Skeletal muscle tissue (tissue), 3 donors: ENCODE measurements at regions not wholly inside any gene's neighbourhood (a gene's known extent, or its start where the extent isn't known, plus 50 kb on each side); places are given as distances from the start of the nearest gene placed in this dataset.

Source experiments
- H3K27ac ChIP-seq: one replicate; pipeline ENCODE4 v1.7.0; 2013; ENCODE audit warnings: mild to moderate bottlenecking, low read depth, low read length, inconsistent platforms
- H3K27me3 ChIP-seq, 3 donors: one replicate each; pipeline ENCODE4 v1.7.0; 2013; ENCODE audit warnings: low read length in 3 of 3; ENCODE audit not compliant: control insufficient read depth in 3 of 3, insufficient read depth in 3 of 3
- H3K36me3 ChIP-seq, 3 donors: one replicate each; pipeline ENCODE4 v1.7.0; 2013; ENCODE audit warnings: low read length in 3 of 3; ENCODE audit not compliant: control insufficient read depth in 3 of 3, insufficient read depth in 3 of 3
- H3K4me1 ChIP-seq, 3 donors: one replicate each; pipeline ENCODE4 v1.7.0; 2013; ENCODE audit warnings: low read length in 3 of 3, mild to moderate bottlenecking in 3 of 3; ENCODE audit not compliant: control insufficient read depth in 3 of 3, insufficient read depth in 3 of 3
- H3K4me3 ChIP-seq, 3 donors: one replicate each; pipeline ENCODE4 v1.7.0; 2013; ENCODE audit warnings: low read length in 3 of 3
- H3K9ac ChIP-seq, 3 donors: one replicate each; pipeline ENCODE4 v1.7.0; 2013; ENCODE audit warnings: low read length in 3 of 3, mild to moderate bottlenecking in 3 of 3, moderate library complexity in 2 of 3, low read depth in 1 of 3
- H3K9me3 ChIP-seq, 3 donors: one replicate each; pipeline ENCODE4 v1.7.0; 2013; ENCODE audit warnings: low read length in 3 of 3; ENCODE audit not compliant: control insufficient read depth in 3 of 3
- donor health status: Osteomylitis.

GRCh38 chr15:66841953-66842681 is 140.1 kb downstream of the SMAD6 start:
- peak overlapping the region; percentile 41 to 67 (median 61) for H3K4me3 ChIP-seq
- peak overlapping the region; percentile 59 to 79 (median 64) for H3K9ac ChIP-seq
- no peaks in the 10 kb centered on the region for H3K27me3 ChIP-seq
- H3K4me1 ChIP-seq, result peaks cover 3 to 18% (median 16%) of the 10 kb centered on the region in 3 donors
- H3K27ac ChIP-seq, result peak overlapping the region; percentile 69
- H3K9me3 ChIP-seq, result no peaks in the 10 kb centered on the region
- H3K36me3 ChIP-seq, result no peaks in the 10 kb centered on the region

GRCh38 chr15:66842710-66843441 is 140.8 kb downstream of the SMAD6 start:
- Histone ChIP-seq H3K9me3 (no peaks in the 10 kb centered on the region), H3K27ac (peak overlapping the region; percentile 10), H3K27me3 (no peaks in the 10 kb centered on the region), H3K9ac (peak overlapping the region in 2 of 3 donors; percentile 38 to 68), H3K36me3 (no peaks in the 10 kb centered on the region), H3K4me1 (peaks cover 3 to 18% (median 16%) of the 10 kb centered on the region in 3 donors), H3K4me3 (peak overlapping the region; percentile 56 to 67 (median 61))

GRCh38 chr15:66843581-66843980 is 141.5 kb downstream of the SMAD6 start:
- H3K27ac ChIP-seq, result peak overlapping the region; percentile 10
- H3K27me3 ChIP-seq, result no peaks in the 10 kb centered on the region
- no peaks in the 10 kb centered on the region for H3K36me3 ChIP-seq
- H3K4me1 ChIP-seq, result peaks cover 3 to 18% (median 16%) of the 10 kb centered on the region in 3 donors
- no peak overlapping the region for H3K4me3 ChIP-seq
- H3K9me3 ChIP-seq, result no peaks in the 10 kb centered on the region
- no peak overlapping the region for H3K9ac ChIP-seq

GRCh38 chr15:66844041-66844746 is 142.2 kb downstream of the SMAD6 start:
- Histone ChIP-seq H3K27me3 (no peaks in the 10 kb centered on the region), H3K9me3 (no peaks in the 10 kb centered on the region), H3K36me3 (no peaks in the 10 kb centered on the region), H3K9ac (no peak overlapping the region), H3K27ac (no peak overlapping the region), H3K4me3 (no peak overlapping the region), H3K4me1 (peaks cover 3 to 18% (median 16%) of the 10 kb centered on the region in 3 donors)

- Histone ChIP-seq H3K9ac (no peak overlapping the region), H3K4me1 (peaks cover 3 to 18% (median 16%) of the 10 kb centered on the region in 3 donors), H3K9me3 (no peaks in the 10 kb centered on the region), H3K36me3 (no peaks in the 10 kb centered on the region), H3K27me3 (no peaks in the 10 kb centered on the region), H3K4me3 (no peak overlapping the region), H3K27ac (no peak overlapping the region)
Observed at GRCh38 chr15:66844747-66845145, 142.7 kb downstream of the SMAD6 start.

GRCh38 chr15:66845266-66845785 is 143.3 kb downstream of the SMAD6 start:
- peaks cover 3 to 20% (median 16%) of the 10 kb centered on the region in 3 donors for H3K4me1 ChIP-seq
- H3K36me3 ChIP-seq, result no peaks in the 10 kb centered on the region
- H3K9me3 ChIP-seq, result no peaks in the 10 kb centered on the region
- H3K27me3 ChIP-seq, result no peaks in the 10 kb centered on the region
- no peak overlapping the region for H3K9ac ChIP-seq
- no peak overlapping the region for H3K27ac ChIP-seq
- H3K4me3 ChIP-seq, result no peak overlapping the region

GRCh38 chr15:66846031-66846430 is 144.0 kb downstream of the SMAD6 start:
- Histone ChIP-seq H3K4me1 (peaks cover 8 to 25% (median 21%) of the 10 kb centered on the region in 3 donors), H3K36me3 (no peaks in the 10 kb centered on the region), H3K4me3 (no peak overlapping the region), H3K27me3 (no peaks in the 10 kb centered on the region), H3K9me3 (no peaks in the 10 kb centered on the region), H3K9ac (no peak overlapping the region), H3K27ac (no peak overlapping the region)

- Histone ChIP-seq H3K36me3 (no peaks in the 10 kb centered on the region), H3K9me3 (no peaks in the 10 kb centered on the region), H3K4me1 (peaks cover 16 to 26% (median 24%) of the 10 kb centered on the region in 3 donors), H3K27ac (no peak overlapping the region), H3K27me3 (no peaks in the 10 kb centered on the region), H3K9ac (no peak overlapping the region), H3K4me3 (no peak overlapping the region)
Observed at GRCh38 chr15:66846811-66847210, 144.8 kb downstream of the SMAD6 start.

GRCh38 chr15:66847565-66847991 is 145.5 kb downstream of the SMAD6 start:
- no peak overlapping the region for H3K27ac ChIP-seq
- no peaks in the 10 kb centered on the region for H3K9me3 ChIP-seq
- H3K27me3 ChIP-seq, result peaks cover 0 to 1% (median 0%) of the 10 kb centered on the region in 3 donors
- no peaks in the 10 kb centered on the region for H3K36me3 ChIP-seq
- no peak overlapping the region for H3K9ac ChIP-seq
- H3K4me3 ChIP-seq, result no peak overlapping the region
- peaks cover 13 to 22% (median 22%) of the 10 kb centered on the region in 3 donors for H3K4me1 ChIP-seq
